Esophagus squamous epithelium (tissue), 5 donors: ENCODE measurements at regions not wholly inside any gene's neighbourhood (a gene's known extent, or its start where the extent isn't known, plus 50 kb on each side); places are given as distances from the start of the nearest gene placed in this dataset.
A peak's percentile ranks its signal among the peaks of the same experiment; 100 is the strongest.

ENCODE experiments used
- DNase-seq: peaks from one replicate; lab custom pipeline; 2025; lab: John Stamatoyannopoulos, UW
- H3K27ac ChIP-seq, 4 donors: fragments of 200-600 bp; sonication (generic); one replicate each; pipeline ENCODE4 v1.5.1; 2016 to 2019; ENCODE audit warnings: mild to moderate bottlenecking in 1 of 4
- H3K27me3 ChIP-seq, 4 donors: fragments of 200-600 bp; sonication (generic); 1 replicate in 3 of 4; 2 replicates in 1 of 4; pipeline versions ENCODE4 v1.5.1 to v1.6.0; 2017 to 2021; ENCODE audit warnings: antibody characterized with exemption in 1 of 4
- H3K36me3 ChIP-seq, 3 donors: fragments of 200-600 bp; sonication (generic); one replicate each; pipeline ENCODE4 v1.5.1; 2016 to 2019
- H3K4me1 ChIP-seq, 3 donors: fragments of 200-600 bp; sonication (generic); one replicate each; pipeline ENCODE4 v1.5.1; 2017 to 2019
- H3K4me3 ChIP-seq, 4 donors: fragments of 200-600 bp; sonication (generic); 1 replicate in 3 of 4; 2 replicates in 1 of 4; pipeline ENCODE4 v1.5.1; 2016 to 2019; ENCODE audit warnings: mild to moderate bottlenecking in 2 of 4, moderate library complexity in 1 of 4
- H3K9me3 ChIP-seq, 3 donors: fragments of 200-600 bp; sonication (generic); one replicate each; pipeline ENCODE4 v1.5.1; 2016 to 2019
- CTCF ChIP-seq, 6 experiments: fragments of 450-650 bp in 4 of 6; fragments of 200-600 bp in 2 of 6; sonication (generic) in 2 of 6; IDR thresholded peaks; one replicate each; pipeline ENCODE4 v1.5.1; 2016 to 2019; ENCODE audit warnings: antibody characterized with exemption in 6 of 6, mild to moderate bottlenecking in 4 of 6, moderate library complexity in 4 of 6
- POLR2A ChIP-seq, 4 donors: fragments of 450-650 bp; IDR thresholded peaks; one replicate each; pipeline ENCODE4 v1.6.1; 2017; ENCODE audit warnings: antibody characterized with exemption in 4 of 4, mild to moderate bottlenecking in 4 of 4, moderate library complexity in 3 of 4
- WGBS, 2 donors: methylation state at CpG; one replicate each; pipeline ENCODE4 v1.1.5; 2018; 5-methylcytosine and 5-hydroxymethylcytosine counted together
- intact Hi-C: fragments of 100-400 bp; cut with DNase I; formaldehyde crosslinking; loops from one replicate; pipeline ENCODE4 v1.15.0; 2022
- donor health status: DM: yes; HTN: yes; CAD: no.

- WGBS, 2 donors = 6 to 14% methylated on average over 18 to 26 of the region's 26 CpGs
- no peak for DNase-seq
- H3K4me3 ChIP-seq = peak overlapping the region; percentile 31 to 60 (median 52)
- H3K9me3 ChIP-seq = peaks cover 0 to 4% (median 0%) of the 10 kb centered on the region in 3 donors
- peaks cover 0 to 27% (median 7%) of the 10 kb centered on the region in 3 donors for H3K4me1 ChIP-seq
- peaks cover 4 to 97% (median 6%) of the 10 kb centered on the region in 4 donors for H3K27me3 ChIP-seq
- H3K36me3 ChIP-seq = no peaks in the 10 kb centered on the region
- TF ChIP-seq CTCF (IDR thresholded peaks at IDR 0.05) (no peak), POLR2A (IDR thresholded peaks at IDR 0.05) (no peak)
- intact Hi-C loops = loop anchor here (10.0 kb wide), 1 partner anchor 1288 kb away; no protein-coding TSS in a partner anchor
- H3K27ac ChIP-seq = no peak overlapping the region
Observed at GRCh38 chr11:16612566-16613261, 125.7 kb upstream of the C11orf58 start.

GRCh38 chr11:16611926-16612565 is 126.4 kb upstream of the C11orf58 start:
- intact Hi-C loops = loop anchor here (10.0 kb wide), 1 partner anchor 1287 kb away; no protein-coding TSS in a partner anchor
- DNase-seq = no peak
- peak overlapping the region in 1 of 4 donors; percentile 55 for H3K4me3 ChIP-seq

GRCh38 chr11:16611401-16611921 is 127.0 kb upstream of the C11orf58 start:
- Histone ChIP-seq H3K27ac (no peak overlapping the region), H3K4me1 (peaks cover 0 to 40% (median 16%) of the 10 kb centered on the region in 3 donors), H3K27me3 (peaks cover 4 to 98% (median 9%) of the 10 kb centered on the region in 4 donors), H3K36me3 (no peaks in the 10 kb centered on the region), H3K9me3 (peaks cover 0 to 4% (median 0%) of the 10 kb centered on the region in 3 donors), H3K4me3 (peak overlapping the region in 1 of 4 donors; percentile 55)
- TF ChIP-seq POLR2A (IDR thresholded peaks at IDR 0.05) = no peak
- no peak for TF ChIP-seq CTCF (IDR thresholded peaks at IDR 0.05)
- no peak for DNase-seq
- intact Hi-C loops = loop anchor here (10.0 kb wide), 1 partner anchor 1287 kb away; no protein-coding TSS in a partner anchor
- WGBS, 2 donors = 40 to 47% methylated on average over 14 of the region's 14 CpGs

More at GRCh38 chr11:16611926-16612565, 126.4 kb upstream of the C11orf58 start:
- peaks cover 0 to 34% (median 11%) of the 10 kb centered on the region in 3 donors for H3K4me1 ChIP-seq
- peaks cover 4 to 98% (median 8%) of the 10 kb centered on the region in 4 donors for H3K27me3 ChIP-seq
- WGBS, 2 donors = 41 to 50% methylated on average over 10 to 11 of the region's 11 CpGs
- no peaks in the 10 kb centered on the region for H3K36me3 ChIP-seq
- H3K9me3 ChIP-seq = peaks cover 0 to 4% (median 0%) of the 10 kb centered on the region in 3 donors
- no peak for TF ChIP-seq POLR2A (IDR thresholded peaks at IDR 0.05)
- no peak for TF ChIP-seq CTCF (IDR thresholded peaks at IDR 0.05)
- H3K27ac ChIP-seq = no peak overlapping the region

DNA sequence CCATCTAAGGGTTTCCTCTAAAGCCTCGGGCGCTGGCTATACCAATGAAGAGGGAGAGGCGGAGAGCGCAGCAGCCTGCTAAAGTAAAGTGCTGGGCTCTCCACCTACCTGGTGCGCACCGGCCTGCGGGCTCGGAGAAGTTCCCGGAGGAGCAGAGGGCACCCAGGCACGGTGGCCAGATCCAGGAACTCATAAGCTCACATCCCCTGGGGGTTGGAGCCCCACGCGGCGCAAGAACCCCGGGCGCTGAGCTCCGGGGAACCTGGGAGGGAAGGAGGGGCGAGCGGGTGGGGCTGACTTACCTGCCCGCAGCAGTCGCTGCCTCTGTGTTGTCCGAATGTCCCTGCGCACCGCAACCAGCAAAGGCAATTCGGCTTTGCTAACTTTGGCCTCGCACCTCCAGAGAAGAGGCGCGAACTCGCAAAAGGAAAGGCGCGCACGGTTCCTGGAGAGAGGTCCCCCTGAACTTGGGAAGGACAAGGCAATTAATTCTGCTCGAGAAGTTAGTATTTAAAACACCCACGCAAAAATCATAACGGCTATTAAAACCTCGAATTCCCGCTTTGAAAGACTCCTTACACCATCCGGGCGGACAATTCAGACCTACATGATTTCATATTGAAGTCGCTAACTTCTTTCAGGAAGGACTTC is 127.6 kb upstream of the C11orf58 start:
- H3K27ac ChIP-seq = no peak overlapping the region
- TF ChIP-seq POLR2A (IDR thresholded peaks at IDR 0.05) (no peak), CTCF (IDR thresholded peaks at IDR 0.05) (no peak)
- H3K4me1 ChIP-seq = peaks cover 0 to 46% (median 17%) of the 10 kb centered on the region in 3 donors
- intact Hi-C loops = loop anchor here (10.0 kb wide), 1 partner anchor 1286 kb away; no protein-coding TSS in a partner anchor
- no peaks in the 10 kb centered on the region for H3K36me3 ChIP-seq
- DNase-seq = no peak
- WGBS, 2 donors = 49 to 62% methylated on average over 12 to 27 of the region's 39 CpGs
- H3K27me3 ChIP-seq = peaks cover 4 to 100% (median 9%) of the 10 kb centered on the region in 4 donors
- peak overlapping the region in 1 of 4 donors; percentile 55 for H3K4me3 ChIP-seq
- peaks cover 0 to 4% (median 0%) of the 10 kb centered on the region in 3 donors for H3K9me3 ChIP-seq
